GM23338 (cell line): ENCODE measurements at regions not wholly inside any gene's neighbourhood (a gene's known extent, or its start where the extent isn't known, plus 50 kb on each side); places are given as distances from the start of the nearest gene placed in this dataset.

Source experiments
- ATAC-seq: fragments of 200-7000 bp; cut with Tn5 transposase; 3 replicates; pipeline ENCODE4 v1.9.1; 2020
- DNase-seq: peaks from one replicate; pipeline ENCODE4 v3.0.0-alpha.2; 2015; ENCODE audit warnings: low spot score
- H2AFZ ChIP-seq: fragments of 200-600 bp; sonication (generic); 2 replicates; pipeline ENCODE4 v1.8.0; 2016; ENCODE audit warnings: antibody characterized with exemption, mild to moderate bottlenecking, moderate library complexity
- H3F3A ChIP-seq: fragments of 200-600 bp; sonication (generic); replicated peaks from 2 replicates; pipeline ENCODE4 v1.8.0; 2017; ENCODE audit warnings: antibody characterized with exemption, mixed run types, low read depth
- H3K27ac ChIP-seq: fragments of 200-600 bp; sonication (generic); 2 replicates; pipeline ENCODE4 v1.6.1; 2016; ENCODE audit warnings: low read depth
- H3K27me3 ChIP-seq: fragments of 200-600 bp; sonication (generic); 2 replicates; pipeline ENCODE4 v1.8.0; 2016; ENCODE audit warnings: mild to moderate bottlenecking, mixed run types, moderate library complexity; ENCODE audit not compliant: insufficient read depth
- H3K36me3 ChIP-seq: fragments of 200-600 bp; sonication (generic); 2 replicates; pipeline ENCODE4 v1.8.0; 2016; ENCODE audit warnings: mild to moderate bottlenecking; ENCODE audit not compliant: insufficient read depth
- H3K4me1 ChIP-seq: fragments of 200-600 bp; sonication (generic); 2 replicates; pipeline ENCODE4 v1.8.0; 2016; ENCODE audit warnings: mild to moderate bottlenecking, moderate library complexity; ENCODE audit not compliant: insufficient read depth
- H3K4me2 ChIP-seq: fragments of 200-600 bp; sonication (generic); 2 replicates; pipeline ENCODE4 v1.7.1; 2017; ENCODE audit warnings: mixed run types
- H3K4me3 ChIP-seq: fragments of 200-600 bp; sonication (generic); 2 replicates; pipeline ENCODE4 v1.6.1; 2016; ENCODE audit warnings: mixed run types
- H3K79me2 ChIP-seq: fragments of 200-600 bp; sonication (generic); replicated peaks from 2 replicates; pipeline ENCODE4 v1.8.0; 2017; ENCODE audit warnings: mild to moderate bottlenecking; ENCODE audit not compliant: insufficient read depth
- H3K9me2 ChIP-seq: fragments of 200-600 bp; sonication (generic); 2 replicates; pipeline ENCODE4 v1.8.0; 2017; ENCODE audit not compliant: insufficient read depth
- H4K20me1 ChIP-seq: fragments of 200-600 bp; sonication (generic); replicated peaks from 2 replicates; pipeline ENCODE4 v1.8.0; 2017; ENCODE audit warnings: mild to moderate bottlenecking; ENCODE audit not compliant: insufficient read depth
- H3K27ac Mint-ChIP-seq: 2 replicates; pipeline ENCODE4 v1.8.0; 2020; ENCODE audit warnings: inconsistent platforms, mild to moderate bottlenecking, moderate library complexity, mixed read lengths
- H3K27me3 Mint-ChIP-seq: 3 replicates; pipeline ENCODE4 v1.8.0; 2022; ENCODE audit warnings: low read depth, mild to moderate bottlenecking, moderate library complexity, mixed read lengths, inconsistent platforms; ENCODE audit not compliant: insufficient read depth, poor library complexity
- H3K36me3 Mint-ChIP-seq: 3 replicates; pipeline ENCODE4 v1.8.0; 2021; ENCODE audit warnings: low read depth, mild to moderate bottlenecking, inconsistent platforms, moderate library complexity, mixed read lengths
- H3K4me1 Mint-ChIP-seq: 3 replicates; pipeline ENCODE4 v1.8.0; 2020; ENCODE audit warnings: mild to moderate bottlenecking, inconsistent platforms, mixed read lengths
- H3K4me3 Mint-ChIP-seq: 3 replicates; pipeline ENCODE4 v1.8.0; 2021; ENCODE audit warnings: moderate library complexity, mild to moderate bottlenecking, inconsistent platforms, mixed read lengths
- H3K9me3 Mint-ChIP-seq: 3 replicates; pipeline ENCODE4 v1.8.0; 2020; ENCODE audit warnings: moderate library complexity, mild to moderate bottlenecking, inconsistent platforms, mixed read lengths
- EZH2 ChIP-seq: fragments of 200-600 bp; sonication (generic); IDR thresholded peaks from one replicate; pipeline ENCODE4 v1.8.0; 2017; ENCODE audit warnings: antibody characterized with exemption, mild to moderate bottlenecking, low read depth; ENCODE audit not compliant: unreplicated experiment
- JUNB ChIP-seq: IDR thresholded peaks from one replicate; pipeline ENCODE4 v1.6.1; 2016; ENCODE audit warnings: antibody characterized with exemption; ENCODE audit not compliant: unreplicated experiment
- POLR2AphosphoS5 ChIP-seq: IDR thresholded peaks from 2 replicates; pipeline ENCODE4 v1.6.1; 2016; ENCODE audit warnings: antibody characterized with exemption, low read depth
- STAT1 ChIP-seq: IDR thresholded peaks from one replicate; pipeline ENCODE4 v1.6.1; 2016; ENCODE audit warnings: antibody characterized with exemption; ENCODE audit not compliant: unreplicated experiment
- ZNF114 ChIP-seq: fragments of 250-450 bp; sonication (Bioruptor Pico); IDR thresholded peaks from 2 replicates; pipeline ENCODE4 v1.5.0; 2020; ENCODE audit warnings: mild to moderate bottlenecking, moderate library complexity
- TF ChIP-seq, protein P1 (sequence below): fragments of 250-450 bp; sonication (Bioruptor Pico); IDR thresholded peaks from 2 replicates; pipeline ENCODE4 v1.5.0; 2020; ENCODE audit warnings: mild to moderate bottlenecking, moderate library complexity
- TF ChIP-seq, protein P2 (sequence below): IDR thresholded peaks from 2 replicates; pipeline ENCODE4 v1.6.1; 2016; ENCODE audit warnings: antibody characterized with exemption

- TF ChIP-seq, protein P1, sequence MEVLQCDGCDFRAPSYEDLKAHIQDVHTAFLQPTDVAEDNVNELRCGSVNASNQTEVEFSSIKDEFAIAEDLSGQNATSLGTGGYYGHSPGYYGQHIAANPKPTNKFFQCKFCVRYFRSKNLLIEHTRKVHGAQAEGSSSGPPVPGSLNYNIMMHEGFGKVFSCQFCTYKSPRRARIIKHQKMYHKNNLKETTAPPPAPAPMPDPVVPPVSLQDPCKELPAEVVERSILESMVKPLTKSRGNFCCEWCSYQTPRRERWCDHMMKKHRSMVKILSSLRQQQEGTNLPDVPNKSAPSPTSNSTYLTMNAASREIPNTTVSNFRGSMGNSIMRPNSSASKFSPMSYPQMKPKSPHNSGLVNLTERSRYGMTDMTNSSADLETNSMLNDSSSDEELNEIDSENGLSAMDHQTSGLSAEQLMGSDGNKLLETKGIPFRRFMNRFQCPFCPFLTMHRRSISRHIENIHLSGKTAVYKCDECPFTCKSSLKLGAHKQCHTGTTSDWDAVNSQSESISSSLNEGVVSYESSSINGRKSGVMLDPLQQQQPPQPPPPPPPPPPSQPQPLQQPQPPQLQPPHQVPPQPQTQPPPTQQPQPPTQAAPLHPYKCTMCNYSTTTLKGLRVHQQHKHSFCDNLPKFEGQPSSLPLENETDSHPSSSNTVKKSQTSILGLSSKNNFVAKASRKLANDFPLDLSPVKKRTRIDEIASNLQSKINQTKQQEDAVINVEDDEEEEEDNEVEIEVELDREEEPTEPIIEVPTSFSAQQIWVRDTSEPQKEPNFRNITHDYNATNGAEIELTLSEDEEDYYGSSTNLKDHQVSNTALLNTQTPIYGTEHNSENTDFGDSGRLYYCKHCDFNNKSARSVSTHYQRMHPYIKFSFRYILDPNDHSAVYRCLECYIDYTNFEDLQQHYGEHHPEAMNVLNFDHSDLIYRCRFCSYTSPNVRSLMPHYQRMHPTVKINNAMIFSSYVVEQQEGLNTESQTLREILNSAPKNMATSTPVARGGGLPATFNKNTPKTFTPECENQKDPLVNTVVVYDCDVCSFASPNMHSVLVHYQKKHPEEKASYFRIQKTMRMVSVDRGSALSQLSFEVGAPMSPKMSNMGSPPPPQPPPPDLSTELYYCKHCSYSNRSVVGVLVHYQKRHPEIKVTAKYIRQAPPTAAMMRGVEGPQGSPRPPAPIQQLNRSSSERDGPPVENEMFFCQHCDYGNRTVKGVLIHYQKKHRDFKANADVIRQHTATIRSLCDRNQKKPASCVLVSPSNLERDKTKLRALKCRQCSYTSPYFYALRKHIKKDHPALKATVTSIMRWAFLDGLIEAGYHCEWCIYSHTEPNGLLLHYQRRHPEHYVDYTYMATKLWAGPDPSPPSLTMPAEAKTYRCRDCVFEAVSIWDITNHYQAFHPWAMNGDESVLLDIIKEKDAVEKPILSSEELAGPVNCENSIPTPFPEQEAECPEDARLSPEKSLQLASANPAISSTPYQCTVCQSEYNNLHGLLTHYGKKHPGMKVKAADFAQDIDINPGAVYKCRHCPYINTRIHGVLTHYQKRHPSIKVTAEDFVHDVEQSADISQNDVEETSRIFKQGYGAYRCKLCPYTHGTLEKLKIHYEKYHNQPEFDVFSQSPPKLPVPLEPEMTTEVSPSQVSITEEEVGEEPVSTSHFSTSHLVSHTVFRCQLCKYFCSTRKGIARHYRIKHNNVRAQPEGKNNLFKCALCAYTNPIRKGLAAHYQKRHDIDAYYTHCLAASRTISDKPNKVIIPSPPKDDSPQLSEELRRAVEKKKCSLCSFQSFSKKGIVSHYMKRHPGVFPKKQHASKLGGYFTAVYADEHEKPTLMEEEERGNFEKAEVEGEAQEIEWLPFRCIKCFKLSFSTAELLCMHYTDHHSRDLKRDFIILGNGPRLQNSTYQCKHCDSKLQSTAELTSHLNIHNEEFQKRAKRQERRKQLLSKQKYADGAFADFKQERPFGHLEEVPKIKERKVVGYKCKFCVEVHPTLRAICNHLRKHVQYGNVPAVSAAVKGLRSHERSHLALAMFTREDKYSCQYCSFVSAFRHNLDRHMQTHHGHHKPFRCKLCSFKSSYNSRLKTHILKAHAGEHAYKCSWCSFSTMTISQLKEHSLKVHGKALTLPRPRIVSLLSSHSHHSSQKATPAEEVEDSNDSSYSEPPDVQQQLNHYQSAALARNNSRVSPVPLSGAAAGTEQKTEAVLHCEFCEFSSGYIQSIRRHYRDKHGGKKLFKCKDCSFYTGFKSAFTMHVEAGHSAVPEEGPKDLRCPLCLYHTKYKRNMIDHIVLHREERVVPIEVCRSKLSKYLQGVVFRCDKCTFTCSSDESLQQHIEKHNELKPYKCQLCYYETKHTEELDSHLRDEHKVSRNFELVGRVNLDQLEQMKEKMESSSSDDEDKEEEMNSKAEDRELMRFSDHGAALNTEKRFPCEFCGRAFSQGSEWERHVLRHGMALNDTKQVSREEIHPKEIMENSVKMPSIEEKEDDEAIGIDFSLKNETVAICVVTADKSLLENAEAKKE, result no peak
- TF ChIP-seq POLR2AphosphoS5, result no peak
- TF ChIP-seq ZNF114 (CRISPR knock-in tag), result no peak
- no peak for TF ChIP-seq EZH2
- no peak for TF ChIP-seq STAT1
Observed at GRCh38 chr5:105168806-105169205, 1606.2 kb upstream of the NUDT12 start (continued).

DNA sequence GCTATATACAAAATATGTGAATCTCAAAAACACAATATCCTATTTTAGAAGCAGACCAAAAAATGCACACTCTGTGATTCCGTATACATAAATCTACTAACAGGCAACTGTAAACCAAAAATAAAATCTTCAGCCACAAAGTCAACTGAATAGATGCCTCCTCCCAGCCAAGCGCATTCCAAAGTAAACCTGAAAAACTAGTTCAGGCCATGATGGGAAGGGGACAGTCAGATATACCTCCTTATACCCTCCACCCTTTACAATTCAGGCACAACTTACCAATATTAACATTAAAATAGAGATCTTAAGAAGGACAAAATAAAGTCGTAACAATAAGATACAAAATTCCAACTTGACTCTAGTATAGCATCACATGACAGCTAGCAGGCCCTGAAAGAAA is 1604.5 kb upstream of the NUDT12 start:
- Histone ChIP-seq H3K79me2 (no peaks in the 10 kb centered on the region), H2AFZ (no peak overlapping the region), H3K4me1 (peaks cover 9% of the 10 kb centered on the region; the same call in 1 of the 2 replicates), H3F3A (no peaks in the 10 kb centered on the region), H3K36me3 (peaks cover 2% of the 10 kb centered on the region; the same call in 1 of the 2 replicates), H3K27ac (no peak overlapping the region), H3K9me2 (0 out of 2 replicates have a peak, but pooled peaks cover 10% of the 10 kb centered on the region), H3K4me2 (no peak overlapping the region), H4K20me1 (no peaks in the 10 kb centered on the region), H3K4me3 (no peak overlapping the region), H3K27me3 (no peaks in the 10 kb centered on the region)
- Mint-ChIP-seq H3K4me3 (no peak overlapping the region), H3K4me1 (peaks cover 7% of the 10 kb centered on the region), H3K36me3 (peaks cover 15% of the 10 kb centered on the region; the same call in 2 of the 3 replicates), H3K27me3 (peaks cover 2% of the 10 kb centered on the region), H3K9me3 (peaks cover 20% of the 10 kb centered on the region), H3K27ac (no peak overlapping the region)
- DNase-seq (peak; percentile 66), ATAC-seq (peak; percentile 46; the same call in 2 of the 3 replicates)
- TF ChIP-seq, protein P2, sequence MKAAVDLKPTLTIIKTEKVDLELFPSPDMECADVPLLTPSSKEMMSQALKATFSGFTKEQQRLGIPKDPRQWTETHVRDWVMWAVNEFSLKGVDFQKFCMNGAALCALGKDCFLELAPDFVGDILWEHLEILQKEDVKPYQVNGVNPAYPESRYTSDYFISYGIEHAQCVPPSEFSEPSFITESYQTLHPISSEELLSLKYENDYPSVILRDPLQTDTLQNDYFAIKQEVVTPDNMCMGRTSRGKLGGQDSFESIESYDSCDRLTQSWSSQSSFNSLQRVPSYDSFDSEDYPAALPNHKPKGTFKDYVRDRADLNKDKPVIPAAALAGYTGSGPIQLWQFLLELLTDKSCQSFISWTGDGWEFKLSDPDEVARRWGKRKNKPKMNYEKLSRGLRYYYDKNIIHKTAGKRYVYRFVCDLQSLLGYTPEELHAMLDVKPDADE, result no peak
- TF ChIP-seq, protein P1, result no peak
- TF ChIP-seq JUNB, result no peak
